ENCODE measurements at regions not wholly inside any gene's neighbourhood (a gene's known extent, or its start where the extent isn't known, plus 50 kb on each side); places are given as distances from the start of the nearest gene placed in this dataset.

DNA sequence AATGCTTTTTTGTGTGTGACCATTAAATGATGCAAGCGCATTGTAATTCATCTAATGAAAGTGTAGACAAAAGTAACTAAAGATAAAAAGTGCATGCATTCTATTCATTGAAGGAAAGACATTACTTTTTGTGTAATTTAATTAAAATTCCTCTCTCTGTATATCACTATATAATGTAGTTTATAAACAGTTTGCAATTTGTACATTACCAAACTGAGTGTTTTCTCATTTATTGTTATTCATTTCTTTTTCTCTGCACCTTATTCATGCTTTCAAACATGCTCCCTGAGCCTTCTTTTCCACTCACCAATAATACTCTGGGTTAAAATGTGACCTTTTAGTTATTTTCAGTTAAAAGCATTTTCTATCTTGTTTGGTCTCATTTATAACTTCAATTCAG lies 713.7 kb upstream of the AADAT start (continued):
- TF ChIP-seq PCBP2 (IDR thresholded peaks at IDR 0.05; ENCODE audit: low read depth, low read length, poor library complexity, severe bottlenecking): no peak
- TF ChIP-seq NFATC3 (IDR thresholded peaks at IDR 0.05): no peak
- no peak for TF ChIP-seq ERF (CRISPR knock-in tag; IDR thresholded peaks at IDR 0.05)
- TF ChIP-seq, protein P1, sequence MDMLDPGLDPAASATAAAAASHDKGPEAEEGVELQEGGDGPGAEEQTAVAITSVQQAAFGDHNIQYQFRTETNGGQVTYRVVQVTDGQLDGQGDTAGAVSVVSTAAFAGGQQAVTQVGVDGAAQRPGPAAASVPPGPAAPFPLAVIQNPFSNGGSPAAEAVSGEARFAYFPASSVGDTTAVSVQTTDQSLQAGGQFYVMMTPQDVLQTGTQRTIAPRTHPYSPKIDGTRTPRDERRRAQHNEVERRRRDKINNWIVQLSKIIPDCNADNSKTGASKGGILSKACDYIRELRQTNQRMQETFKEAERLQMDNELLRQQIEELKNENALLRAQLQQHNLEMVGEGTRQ (CRISPR knock-in tag; IDR thresholded peaks at IDR 0.05): no peak
- no peak for TF ChIP-seq PHF20 (IDR thresholded peaks at IDR 0.05; ENCODE audit: partially characterized antibody)
- no peak for TF ChIP-seq ZNF175 (CRISPR knock-in tag; IDR thresholded peaks at IDR 0.05; ENCODE audit: low read depth)
- no peak for TF ChIP-seq ZNF57 (CRISPR knock-in tag; IDR thresholded peaks at IDR 0.05)
- no peak for TF ChIP-seq KAT8 (IDR thresholded peaks at IDR 0.05; ENCODE audit: low read depth)
- no peak for TF ChIP-seq HDAC3 (IDR thresholded peaks at IDR 0.05; ENCODE audit: borderline replicate concordance, partially characterized antibody)
- no peak for TF ChIP-seq ZNF124 (CRISPR knock-in tag; IDR thresholded peaks at IDR 0.05)
- TF ChIP-seq BDP1 (IDR thresholded peaks at IDR 0.05; ENCODE audit: insufficient read depth, insufficient read length): no peak
- TF ChIP-seq CBFA2T3 (IDR thresholded peaks at IDR 0.05): no peak
- TF ChIP-seq KAT7 (CRISPR knock-in tag; IDR thresholded peaks at IDR 0.05; ENCODE audit: borderline replicate concordance): no peak
- no peak for TF ChIP-seq SMAD2 (IDR thresholded peaks at IDR 0.05; ENCODE audit: low read depth, low read length)

GRCh38 chr4:170801771-170802170 lies 712.0 kb upstream of the AADAT start:
- ATAC-seq (no peak), FAIRE-seq (no peak), DNase-seq (ENCODE audit: extremely low read depth in 1 of 4, low spot score in 3 of 4) (no peak)
- H3K36me3 ChIP-seq (ENCODE audit: control insufficient read depth, insufficient read depth, low read length): no peaks in the 10 kb centered on the region
- no peak overlapping the region for H3K4me3 ChIP-seq
- H2AFZ ChIP-seq (ENCODE audit: low read depth, low read length): no peak overlapping the region
- H3K4me1 ChIP-seq (replicated peaks in 1 of 2; ENCODE audit: control insufficient read depth in 2 of 2, insufficient read depth in 2 of 2, low read length in 2 of 2): no peaks in the 10 kb centered on the region
- H3K27ac ChIP-seq (ENCODE audit: extremely low read depth, low read depth, low read length): no peak overlapping the region
- no peak overlapping the region for H3K4me2 ChIP-seq (ENCODE audit: insufficient read depth, low read length)
- ChIA-PET CTCF (ENCODE audit: low intra/inter-chr PET ratio) (no interaction called here), POLR2A (no interaction called here)
- no peak overlapping the region for H3K9ac ChIP-seq (ENCODE audit: insufficient read depth in 1 of 2, low read depth in 2 of 2, low read length in 2 of 2)
- no peaks in the 10 kb centered on the region for H3K9me3 ChIP-seq (replicated peaks; ENCODE audit: control insufficient read depth, insufficient read depth, low read depth, low read length)
- no TSS peak for BruUV-seq (replicated peaks)
- H3K27me3 ChIP-seq (ENCODE audit: control insufficient read depth in 2 of 2, insufficient read depth in 2 of 2, low read length in 2 of 2): no peaks in the 10 kb centered on the region
- no peaks in the 10 kb centered on the region for H3K9me1 ChIP-seq (ENCODE audit: control insufficient read depth, insufficient read depth, low read length)
- WGBS (ENCODE audit: insufficient coverage, low coverage, missing lambda C conversion rate): 0% methylated on average over 3 of the region's 3 CpGs
- no peaks in the 10 kb centered on the region for H4K20me1 ChIP-seq (replicated peaks; ENCODE audit: control insufficient read depth, insufficient read depth, low read length)
- H3K79me2 ChIP-seq (ENCODE audit: control insufficient read depth, insufficient read depth, low read length): no peaks in the 10 kb centered on the region
- in situ Hi-C loops (cut with MboI): no loop called here
- intact Hi-C loops (cut with micrococcal nuclease): no loop called here
- TF ChIP-seq, protein P2, sequence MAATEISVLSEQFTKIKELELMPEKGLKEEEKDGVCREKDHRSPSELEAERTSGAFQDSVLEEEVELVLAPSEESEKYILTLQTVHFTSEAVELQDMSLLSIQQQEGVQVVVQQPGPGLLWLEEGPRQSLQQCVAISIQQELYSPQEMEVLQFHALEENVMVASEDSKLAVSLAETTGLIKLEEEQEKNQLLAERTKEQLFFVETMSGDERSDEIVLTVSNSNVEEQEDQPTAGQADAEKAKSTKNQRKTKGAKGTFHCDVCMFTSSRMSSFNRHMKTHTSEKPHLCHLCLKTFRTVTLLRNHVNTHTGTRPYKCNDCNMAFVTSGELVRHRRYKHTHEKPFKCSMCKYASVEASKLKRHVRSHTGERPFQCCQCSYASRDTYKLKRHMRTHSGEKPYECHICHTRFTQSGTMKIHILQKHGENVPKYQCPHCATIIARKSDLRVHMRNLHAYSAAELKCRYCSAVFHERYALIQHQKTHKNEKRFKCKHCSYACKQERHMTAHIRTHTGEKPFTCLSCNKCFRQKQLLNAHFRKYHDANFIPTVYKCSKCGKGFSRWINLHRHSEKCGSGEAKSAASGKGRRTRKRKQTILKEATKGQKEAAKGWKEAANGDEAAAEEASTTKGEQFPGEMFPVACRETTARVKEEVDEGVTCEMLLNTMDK (IDR thresholded peaks at IDR 0.05; ENCODE audit: borderline replicate concordance, insufficient read depth, low read depth, low read length, poor library complexity, severe bottlenecking): no peak
- no peak for TF ChIP-seq RAD51 (IDR thresholded peaks at IDR 0.05; ENCODE audit: borderline replicate concordance, low read depth)
- TF ChIP-seq ARID1B (IDR thresholded peaks at IDR 0.05): no peak
- no peak for TF ChIP-seq PTBP1 (IDR thresholded peaks at IDR 0.05; ENCODE audit: low read depth, low read length)
- TF ChIP-seq TAF15 (IDR thresholded peaks at IDR 0.05; ENCODE audit: low read depth, low read length): no peak
- TF ChIP-seq ZNF696 (CRISPR knock-in tag; conservative IDR thresholded peaks at IDR 0.05): no peak
- no peak for TF ChIP-seq ZNF133 (CRISPR knock-in tag; IDR thresholded peaks at IDR 0.05)
- TF ChIP-seq SOX6 (IDR thresholded peaks at IDR 0.05): no peak
- no peak for TF ChIP-seq TCF3 (CRISPR knock-in tag; IDR thresholded peaks at IDR 0.05)

Data from K562 (cell line).